CD14-positive monocyte (primary cell): ENCODE measurements at regions not wholly inside any gene's neighbourhood (a gene's known extent, or its start where the extent isn't known, plus 50 kb on each side); places are given as distances from the start of the nearest gene placed in this dataset.

Source experiments
- DNase-seq, 3 donors: peaks; one replicate each; pipeline ENCODE4 v3.0.0-alpha.2; 2011 to 2022
- H2AFZ ChIP-seq: 2 replicates; pipeline ENCODE4 v1.6.0; 2012; ENCODE audit warnings: mild to moderate bottlenecking, low read depth, low read length, inconsistent platforms; ENCODE audit not compliant: insufficient read depth, poor library complexity, severe bottlenecking
- H3K27ac ChIP-seq, 2 donors: 1 replicate in 1 of 2; 2 replicates in 1 of 2; pipeline ENCODE4 v1.5.1; 2012 to 2013; ENCODE audit warnings: low read length in 2 of 2, control low read depth in 1 of 2, inconsistent platforms in 1 of 2, low read depth in 1 of 2, mild to moderate bottlenecking in 1 of 2
- H3K27me3 ChIP-seq, 2 donors: one replicate each; pipeline versions ENCODE4 v1.6.0 to v1.6.1; 2011 to 2013; ENCODE audit warnings: low read length in 2 of 2; ENCODE audit not compliant: control insufficient read depth in 2 of 2, insufficient read depth in 2 of 2
- H3K36me3 ChIP-seq, 2 donors: replicated peaks in 1 of 2; 1 replicate in 1 of 2; 2 replicates in 1 of 2; pipeline versions ENCODE4 v1.5.1 to v1.6.1; 2012 to 2013; ENCODE audit warnings: low read length in 2 of 2, control low read depth in 1 of 2, inconsistent platforms in 1 of 2, mild to moderate bottlenecking in 1 of 2; ENCODE audit not compliant: insufficient read depth in 2 of 2, control insufficient read depth in 1 of 2
- H3K4me1 ChIP-seq, 2 donors: 1 replicate in 1 of 2; 2 replicates in 1 of 2; pipeline versions ENCODE4 v1.5.1 to v1.6.1; 2012 to 2013; ENCODE audit warnings: low read length in 2 of 2, control low read depth in 1 of 2, inconsistent platforms in 1 of 2, mild to moderate bottlenecking in 1 of 2, moderate library complexity in 1 of 2; ENCODE audit not compliant: insufficient read depth in 2 of 2, control insufficient read depth in 1 of 2
- H3K4me2 ChIP-seq: replicated peaks from 2 replicates; pipeline ENCODE3; 2012; ENCODE audit warnings: low read length, moderate library complexity, mild to moderate bottlenecking; ENCODE audit not compliant: poor library complexity, severe bottlenecking; ENCODE audit errors: extremely low read depth
- H3K4me3 ChIP-seq, 3 experiments: fragments of 200-600 bp in 1 of 3; sonication (generic) in 1 of 3; replicated peaks in 1 of 3; 1 replicate in 2 of 3; 2 replicates in 1 of 3; pipeline ENCODE4 v1.5.1; 2011 to 2013; ENCODE audit warnings: low read length in 3 of 3, mild to moderate bottlenecking in 3 of 3, control low read depth in 2 of 3, low read depth in 2 of 3, inconsistent platforms in 1 of 3, moderate library complexity in 1 of 3
- H3K79me2 ChIP-seq: 2 replicates; pipeline ENCODE4 v1.6.0; 2012; ENCODE audit warnings: mild to moderate bottlenecking, control low read depth, inconsistent platforms, low read length, moderate library complexity; ENCODE audit not compliant: insufficient read depth
- H3K9ac ChIP-seq: 2 replicates; pipeline ENCODE4 v1.6.0; 2017; ENCODE audit warnings: low read length, mild to moderate bottlenecking; ENCODE audit not compliant: insufficient read depth, poor library complexity, severe bottlenecking
- H3K9me3 ChIP-seq, 2 donors: replicated peaks in 1 of 2; 1 replicate in 1 of 2; 2 replicates in 1 of 2; pipeline versions ENCODE4 v1.5.1 to v1.6.1; 2012 to 2013; ENCODE audit warnings: low read length in 2 of 2, control low read depth in 1 of 2; ENCODE audit not compliant: control insufficient read depth in 1 of 2, insufficient read depth in 1 of 2
- H4K20me1 ChIP-seq: 2 replicates; pipeline ENCODE4 v1.6.0; 2012; ENCODE audit warnings: mild to moderate bottlenecking, low read length, control low read depth, moderate library complexity; ENCODE audit not compliant: insufficient read depth
- H3K27ac Mint-ChIP-seq, 7 donors: one replicate each; pipeline ENCODE4 v1.8.0; 2020; ENCODE audit warnings: mild to moderate bottlenecking in 7 of 7, mixed read lengths in 7 of 7, moderate library complexity in 6 of 7, inconsistent platforms in 2 of 7
- H3K27me3 Mint-ChIP-seq, 3 donors: one replicate each; pipeline ENCODE4 v1.8.0; 2021 to 2022; ENCODE audit warnings: low read depth in 3 of 3, mild to moderate bottlenecking in 3 of 3, mixed read lengths in 3 of 3, moderate library complexity in 3 of 3, inconsistent platforms in 1 of 3
- H3K36me3 Mint-ChIP-seq, 2 donors: one replicate each; pipeline ENCODE4 v1.8.0; 2020; ENCODE audit warnings: mixed read lengths in 2 of 2, inconsistent platforms in 1 of 2, mild to moderate bottlenecking in 1 of 2
- H3K4me1 Mint-ChIP-seq: one replicate; pipeline ENCODE4 v1.8.0; 2020; ENCODE audit warnings: mild to moderate bottlenecking, mixed read lengths
- H3K4me3 Mint-ChIP-seq, 2 donors: one replicate each; pipeline ENCODE4 v1.8.0; 2020; ENCODE audit warnings: mild to moderate bottlenecking in 2 of 2, mixed read lengths in 2 of 2, moderate library complexity in 1 of 2
- H3K9me3 Mint-ChIP-seq, 7 donors: one replicate each; pipeline ENCODE4 v1.8.0; 2020 to 2022; ENCODE audit warnings: mixed read lengths in 7 of 7, mild to moderate bottlenecking in 6 of 7, moderate library complexity in 6 of 7, inconsistent platforms in 2 of 7
- CTCF ChIP-seq: fragments of 200-600 bp; IDR thresholded peaks from one replicate; pipeline ENCODE4 v1.8.0; 2022; ENCODE audit warnings: antibody characterized with exemption, mild to moderate bottlenecking
- WGBS: methylation state at CpG from one replicate; pipeline ENCODE4 v1.1.5; 2013; ENCODE audit warnings: missing lambda C conversion rate; ENCODE audit not compliant: insufficient coverage; 5-methylcytosine and 5-hydroxymethylcytosine counted together
- intact Hi-C, 2 donors: fragments of 100-400 bp; cut with micrococcal nuclease; formaldehyde crosslinking; loops; one replicate each; pipeline versions ENCODE4 v1.15.0 to v1.15.1; 2023

- Histone ChIP-seq H4K20me1 (no peaks in the 10 kb centered on the region), H3K4me1 (peaks cover 39 to 43% of the 10 kb centered on the region in 2 donors), H3K79me2 (no peaks in the 10 kb centered on the region), H3K36me3 (no peaks in the 10 kb centered on the region), H3K4me3 (no peak overlapping the region), H3K9me3 (no peaks in the 10 kb centered on the region), H3K4me2 (no peak overlapping the region), H3K27me3 (no peaks in the 10 kb centered on the region), H2AFZ (no peak overlapping the region), H3K27ac (no peak overlapping the region), H3K9ac (no peak overlapping the region)
- no peak for TF ChIP-seq CTCF
- Mint-ChIP-seq H3K36me3 (no peaks in the 10 kb centered on the region), H3K9me3 (peaks cover 0 to 2% (median 0%) of the 10 kb centered on the region in 7 donors), H3K27me3 (peaks cover 7 to 14% (median 9%) of the 10 kb centered on the region in 3 donors), H3K27ac (no peak overlapping the region), H3K4me1 (peaks cover 38% of the 10 kb centered on the region), H3K4me3 (no peak overlapping the region)
- DNase-seq, result no peak
- intact Hi-C loops, result no loop called here
- 95% methylated on average over 7 of the region's 11 CpGs for WGBS
Observed at GRCh38 chr15:70438776-70439175, 324.6 kb downstream of the UACA start.

GRCh38 chr15:70437882-70438451, 325.4 kb downstream of the UACA start:
- intact Hi-C loops, result no loop called here
- no peaks in the 10 kb centered on the region for H3K36me3 Mint-ChIP-seq
- peaks cover 38% of the 10 kb centered on the region for H3K4me1 Mint-ChIP-seq
- no peak overlapping the region for H3K4me2 ChIP-seq
- peaks cover 36 to 40% of the 10 kb centered on the region in 2 donors for H3K4me1 ChIP-seq
- no peaks in the 10 kb centered on the region for H3K27me3 ChIP-seq
- no peak overlapping the region for H3K27ac Mint-ChIP-seq
- no peak for TF ChIP-seq CTCF
- peaks cover 5 to 10% (median 7%) of the 10 kb centered on the region in 3 donors for H3K27me3 Mint-ChIP-seq
- no peaks in the 10 kb centered on the region for H3K9me3 ChIP-seq
- no peaks in the 10 kb centered on the region for H4K20me1 ChIP-seq
- DNase-seq, result no peak
- H3K27ac ChIP-seq, result no peak overlapping the region
- peaks cover 0 to 3% (median 0%) of the 10 kb centered on the region in 7 donors for H3K9me3 Mint-ChIP-seq
- WGBS, result 100% methylated on average over 2 of the region's 5 CpGs
- H3K9ac ChIP-seq, result no peak overlapping the region
- H3K4me3 ChIP-seq, result no peak overlapping the region
- no peaks in the 10 kb centered on the region for H3K79me2 ChIP-seq
- H3K4me3 Mint-ChIP-seq, result no peak overlapping the region
- H3K36me3 ChIP-seq, result no peaks in the 10 kb centered on the region
- H2AFZ ChIP-seq, result no peak overlapping the region
